ENCODE measurements at regions not wholly inside any gene's neighbourhood (a gene's known extent, or its start where the extent isn't known, plus 50 kb on each side); places are given as distances from the start of the nearest gene placed in this dataset.

DNA sequence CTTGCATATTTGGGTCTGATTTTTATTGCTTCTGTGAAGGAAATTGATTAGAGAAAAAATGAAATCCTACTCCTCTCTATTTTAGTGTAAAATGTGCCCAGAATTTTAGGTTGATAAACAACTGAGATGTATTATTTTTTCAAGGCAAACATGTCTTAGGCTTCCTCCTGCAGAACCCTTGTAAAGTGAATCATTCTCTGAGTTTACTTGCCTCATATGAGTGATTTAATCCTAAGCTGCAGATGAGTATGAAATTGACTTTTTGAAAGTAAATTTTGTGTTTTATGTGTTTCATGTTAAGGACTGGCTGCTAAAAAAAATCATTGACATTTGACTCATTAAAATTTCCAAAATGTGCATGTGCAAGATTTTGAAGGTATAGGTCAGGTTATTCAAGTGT lies 138.5 kb upstream of the PHACTR1 start (continued):
- TF ChIP-seq, protein P1, sequence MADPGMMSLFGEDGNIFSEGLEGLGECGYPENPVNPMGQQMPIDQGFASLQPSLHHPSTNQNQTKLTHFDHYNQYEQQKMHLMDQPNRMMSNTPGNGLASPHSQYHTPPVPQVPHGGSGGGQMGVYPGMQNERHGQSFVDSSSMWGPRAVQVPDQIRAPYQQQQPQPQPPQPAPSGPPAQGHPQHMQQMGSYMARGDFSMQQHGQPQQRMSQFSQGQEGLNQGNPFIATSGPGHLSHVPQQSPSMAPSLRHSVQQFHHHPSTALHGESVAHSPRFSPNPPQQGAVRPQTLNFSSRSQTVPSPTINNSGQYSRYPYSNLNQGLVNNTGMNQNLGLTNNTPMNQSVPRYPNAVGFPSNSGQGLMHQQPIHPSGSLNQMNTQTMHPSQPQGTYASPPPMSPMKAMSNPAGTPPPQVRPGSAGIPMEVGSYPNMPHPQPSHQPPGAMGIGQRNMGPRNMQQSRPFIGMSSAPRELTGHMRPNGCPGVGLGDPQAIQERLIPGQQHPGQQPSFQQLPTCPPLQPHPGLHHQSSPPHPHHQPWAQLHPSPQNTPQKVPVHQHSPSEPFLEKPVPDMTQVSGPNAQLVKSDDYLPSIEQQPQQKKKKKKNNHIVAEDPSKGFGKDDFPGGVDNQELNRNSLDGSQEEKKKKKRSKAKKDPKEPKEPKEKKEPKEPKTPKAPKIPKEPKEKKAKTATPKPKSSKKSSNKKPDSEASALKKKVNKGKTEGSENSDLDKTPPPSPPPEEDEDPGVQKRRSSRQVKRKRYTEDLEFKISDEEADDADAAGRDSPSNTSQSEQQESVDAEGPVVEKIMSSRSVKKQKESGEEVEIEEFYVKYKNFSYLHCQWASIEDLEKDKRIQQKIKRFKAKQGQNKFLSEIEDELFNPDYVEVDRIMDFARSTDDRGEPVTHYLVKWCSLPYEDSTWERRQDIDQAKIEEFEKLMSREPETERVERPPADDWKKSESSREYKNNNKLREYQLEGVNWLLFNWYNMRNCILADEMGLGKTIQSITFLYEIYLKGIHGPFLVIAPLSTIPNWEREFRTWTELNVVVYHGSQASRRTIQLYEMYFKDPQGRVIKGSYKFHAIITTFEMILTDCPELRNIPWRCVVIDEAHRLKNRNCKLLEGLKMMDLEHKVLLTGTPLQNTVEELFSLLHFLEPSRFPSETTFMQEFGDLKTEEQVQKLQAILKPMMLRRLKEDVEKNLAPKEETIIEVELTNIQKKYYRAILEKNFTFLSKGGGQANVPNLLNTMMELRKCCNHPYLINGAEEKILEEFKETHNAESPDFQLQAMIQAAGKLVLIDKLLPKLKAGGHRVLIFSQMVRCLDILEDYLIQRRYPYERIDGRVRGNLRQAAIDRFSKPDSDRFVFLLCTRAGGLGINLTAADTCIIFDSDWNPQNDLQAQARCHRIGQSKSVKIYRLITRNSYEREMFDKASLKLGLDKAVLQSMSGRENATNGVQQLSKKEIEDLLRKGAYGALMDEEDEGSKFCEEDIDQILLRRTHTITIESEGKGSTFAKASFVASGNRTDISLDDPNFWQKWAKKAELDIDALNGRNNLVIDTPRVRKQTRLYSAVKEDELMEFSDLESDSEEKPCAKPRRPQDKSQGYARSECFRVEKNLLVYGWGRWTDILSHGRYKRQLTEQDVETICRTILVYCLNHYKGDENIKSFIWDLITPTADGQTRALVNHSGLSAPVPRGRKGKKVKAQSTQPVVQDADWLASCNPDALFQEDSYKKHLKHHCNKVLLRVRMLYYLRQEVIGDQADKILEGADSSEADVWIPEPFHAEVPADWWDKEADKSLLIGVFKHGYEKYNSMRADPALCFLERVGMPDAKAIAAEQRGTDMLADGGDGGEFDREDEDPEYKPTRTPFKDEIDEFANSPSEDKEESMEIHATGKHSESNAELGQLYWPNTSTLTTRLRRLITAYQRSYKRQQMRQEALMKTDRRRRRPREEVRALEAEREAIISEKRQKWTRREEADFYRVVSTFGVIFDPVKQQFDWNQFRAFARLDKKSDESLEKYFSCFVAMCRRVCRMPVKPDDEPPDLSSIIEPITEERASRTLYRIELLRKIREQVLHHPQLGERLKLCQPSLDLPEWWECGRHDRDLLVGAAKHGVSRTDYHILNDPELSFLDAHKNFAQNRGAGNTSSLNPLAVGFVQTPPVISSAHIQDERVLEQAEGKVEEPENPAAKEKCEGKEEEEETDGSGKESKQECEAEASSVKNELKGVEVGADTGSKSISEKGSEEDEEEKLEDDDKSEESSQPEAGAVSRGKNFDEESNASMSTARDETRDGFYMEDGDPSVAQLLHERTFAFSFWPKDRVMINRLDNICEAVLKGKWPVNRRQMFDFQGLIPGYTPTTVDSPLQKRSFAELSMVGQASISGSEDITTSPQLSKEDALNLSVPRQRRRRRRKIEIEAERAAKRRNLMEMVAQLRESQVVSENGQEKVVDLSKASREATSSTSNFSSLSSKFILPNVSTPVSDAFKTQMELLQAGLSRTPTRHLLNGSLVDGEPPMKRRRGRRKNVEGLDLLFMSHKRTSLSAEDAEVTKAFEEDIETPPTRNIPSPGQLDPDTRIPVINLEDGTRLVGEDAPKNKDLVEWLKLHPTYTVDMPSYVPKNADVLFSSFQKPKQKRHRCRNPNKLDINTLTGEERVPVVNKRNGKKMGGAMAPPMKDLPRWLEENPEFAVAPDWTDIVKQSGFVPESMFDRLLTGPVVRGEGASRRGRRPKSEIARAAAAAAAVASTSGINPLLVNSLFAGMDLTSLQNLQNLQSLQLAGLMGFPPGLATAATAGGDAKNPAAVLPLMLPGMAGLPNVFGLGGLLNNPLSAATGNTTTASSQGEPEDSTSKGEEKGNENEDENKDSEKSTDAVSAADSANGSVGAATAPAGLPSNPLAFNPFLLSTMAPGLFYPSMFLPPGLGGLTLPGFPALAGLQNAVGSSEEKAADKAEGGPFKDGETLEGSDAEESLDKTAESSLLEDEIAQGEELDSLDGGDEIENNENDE (IDR thresholded peaks at IDR 0.05; ENCODE audit: insufficient replicate concordance, low read length), result no peak
- no peak for TF ChIP-seq SIN3A (conservative IDR thresholded peaks at IDR 0.05 in 1 of 2, IDR thresholded peaks at IDR 0.05 in 1 of 2; ENCODE audit: low read depth in 1 of 2, low read length in 2 of 2)
- TF ChIP-seq SAP30 (IDR thresholded peaks at IDR 0.05; ENCODE audit: insufficient read depth, insufficient replicate concordance, low read length), result no peak
- no peak for TF ChIP-seq TBP (IDR thresholded peaks at IDR 0.05; ENCODE audit: low read depth, low read length)
- no peak for TF ChIP-seq GABPA (IDR thresholded peaks at IDR 0.05; ENCODE audit: borderline replicate concordance, insufficient read depth, low read length)
- no peak for TF ChIP-seq KDM4A (IDR thresholded peaks at IDR 0.05; ENCODE audit: low read depth, low read length, severe bottlenecking)
- no peak for TF ChIP-seq SP4 (IDR thresholded peaks at IDR 0.05; ENCODE audit: low read length)
- TF ChIP-seq CBX8 (IDR thresholded peaks at IDR 0.05; ENCODE audit: borderline replicate concordance, low read depth, low read length), result no peak
- no peak for TF ChIP-seq POLR2A (IDR thresholded peaks at IDR 0.05; ENCODE audit: control extremely low read depth in 1 of 2, low read depth in 2 of 2, low read length in 2 of 2)
- TF ChIP-seq CEBPB (IDR thresholded peaks at IDR 0.05; ENCODE audit: low read depth, low read length), result no peak
- TF ChIP-seq JUND (IDR thresholded peaks at IDR 0.05; ENCODE audit: low read length), result no peak

Data from H1 (cell line).